SJCRH30 (cell line): ENCODE measurements at regions not wholly inside any gene's neighbourhood (a gene's known extent, or its start where the extent isn't known, plus 50 kb on each side); places are given as distances from the start of the nearest gene placed in this dataset.

Experiments used
- DNase-seq, 2 experiments: peaks; one replicate each; pipeline ENCODE4 v3.0.0-alpha.2; 2015 to 2020
- H3K27ac ChIP-seq: fragments of 250-450 bp; sonication (Bioruptor Pico); 2 replicates; pipeline ENCODE4 v1.5.1; 2020; ENCODE audit warnings: mild to moderate bottlenecking, moderate library complexity
- H3K27me3 ChIP-seq: fragments of 250-450 bp; sonication (Bioruptor Pico); 2 replicates; pipeline ENCODE4 v1.5.1; 2020; ENCODE audit warnings: mild to moderate bottlenecking, moderate library complexity
- H3K36me3 ChIP-seq: fragments of 250-450 bp; sonication (Bioruptor Pico); 2 replicates; pipeline ENCODE4 v1.5.1; 2020; ENCODE audit warnings: mild to moderate bottlenecking, moderate library complexity
- H3K4me1 ChIP-seq: fragments of 250-450 bp; sonication (Bioruptor Pico); 2 replicates; pipeline ENCODE4 v1.5.1; 2020; ENCODE audit warnings: mild to moderate bottlenecking, moderate library complexity
- H3K4me3 ChIP-seq: fragments of 250-450 bp; sonication (Bioruptor Pico); 2 replicates; pipeline ENCODE4 v1.5.1; 2020; ENCODE audit warnings: mild to moderate bottlenecking, moderate library complexity
- H3K9me3 ChIP-seq: fragments of 250-450 bp; sonication (Bioruptor Pico); replicated peaks from 2 replicates; pipeline ENCODE4 v1.5.1; 2020; ENCODE audit warnings: mild to moderate bottlenecking, moderate library complexity

DNA sequence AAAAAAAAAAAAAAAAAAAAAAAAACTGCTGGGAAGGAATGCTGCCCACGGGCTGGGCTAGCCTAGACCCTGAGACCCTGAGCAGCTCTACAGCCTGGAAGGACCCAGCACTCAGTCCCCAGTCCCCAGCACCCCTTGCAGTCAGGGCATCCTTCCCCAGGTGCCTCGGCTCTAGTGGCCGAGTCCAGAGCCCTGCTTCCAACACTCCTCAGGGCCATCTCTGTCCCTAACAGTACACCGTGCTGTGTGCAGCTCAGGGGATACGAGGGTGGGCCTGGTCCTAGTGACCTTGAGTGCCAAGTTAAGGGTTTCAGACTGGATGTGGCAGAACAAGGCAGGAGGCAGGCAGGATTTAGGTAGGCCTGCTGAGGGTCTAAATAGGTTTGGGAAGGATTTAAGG is 50.2 kb upstream of the LRP8 start:
- peak in 1 of 2 experiments; percentile 0 for DNase-seq
- no peaks in the 10 kb centered on the region for H3K27me3 ChIP-seq

DNA sequence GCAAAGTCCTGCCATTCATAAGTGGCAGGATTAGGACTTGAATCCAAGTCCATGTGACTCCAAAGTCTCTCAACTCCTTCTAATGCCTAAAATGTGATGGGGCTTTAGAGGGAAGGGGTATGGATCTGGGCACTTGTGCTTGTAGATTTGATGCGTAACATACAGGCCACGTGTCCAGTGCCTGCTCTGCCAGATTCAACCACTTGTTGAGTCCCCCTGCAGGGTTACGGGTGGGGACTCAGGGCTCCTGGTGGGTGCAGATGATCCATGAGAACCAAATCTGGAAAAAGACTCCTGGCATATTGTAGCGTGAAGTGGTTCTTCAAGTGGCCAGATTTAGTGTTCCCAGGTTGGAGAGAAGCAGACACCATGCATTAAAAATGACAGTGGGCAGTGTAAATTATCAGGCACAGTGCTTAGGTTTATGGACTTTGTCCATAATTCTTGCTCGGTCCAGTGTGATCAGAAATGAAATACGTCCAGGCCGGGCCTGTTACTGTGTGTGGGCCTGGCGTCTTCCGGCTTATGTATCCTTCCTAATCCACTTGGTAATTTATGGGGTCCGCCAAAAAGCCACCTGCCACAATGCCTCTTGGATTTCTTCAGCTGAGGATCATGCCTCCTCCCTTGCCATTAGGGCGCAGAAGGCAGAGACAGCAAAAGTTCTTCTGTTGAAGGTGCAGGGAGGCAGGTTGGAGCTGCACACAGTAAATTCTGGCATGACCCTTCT is 51.2 kb upstream of the LRP8 start:
- Histone ChIP-seq H3K9me3 (no peaks in the 10 kb centered on the region), H3K27ac (0 out of 2 replicates have a peak overlapping the region, but pooled peaks have one; percentile 6), H3K4me1 (peaks cover 18% of the 10 kb centered on the region), H3K4me3 (no peak overlapping the region), H3K27me3 (no peaks in the 10 kb centered on the region), H3K36me3 (no peaks in the 10 kb centered on the region)
- peak; percentile 65 to 88 for DNase-seq

More for the DNA sequence above, 50.2 kb upstream of the LRP8 start:
- no peaks in the 10 kb centered on the region for H3K9me3 ChIP-seq
- H3K36me3 ChIP-seq, result no peaks in the 10 kb centered on the region
- H3K4me1 ChIP-seq, result peaks cover 18% of the 10 kb centered on the region
- no peak overlapping the region for H3K4me3 ChIP-seq
- H3K27ac ChIP-seq, result no peak overlapping the region

DNA sequence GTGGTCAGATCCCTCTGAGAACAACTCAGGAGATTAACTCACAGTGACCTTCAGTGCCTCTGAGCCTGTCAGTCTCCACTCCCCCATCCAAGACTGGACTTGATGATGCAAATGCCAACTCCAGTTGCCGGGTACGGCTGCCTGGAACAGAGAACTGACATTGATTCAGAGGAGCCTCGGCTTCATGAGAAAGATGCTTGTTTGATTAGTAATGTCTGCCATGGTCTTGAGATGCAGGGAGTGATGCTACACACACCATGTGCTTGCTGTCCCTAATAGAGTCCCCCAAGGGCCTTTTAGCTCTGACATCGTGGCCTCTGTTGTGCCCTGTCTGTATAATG is 51.8 kb upstream of the LRP8 start:
- Histone ChIP-seq H3K4me3 (no peak overlapping the region), H3K27me3 (no peaks in the 10 kb centered on the region), H3K36me3 (no peaks in the 10 kb centered on the region), H3K4me1 (peaks cover 18% of the 10 kb centered on the region), H3K27ac (no peak overlapping the region), H3K9me3 (no peaks in the 10 kb centered on the region)
- DNase-seq, result peak in 1 of 2 experiments; percentile 54

DNA sequence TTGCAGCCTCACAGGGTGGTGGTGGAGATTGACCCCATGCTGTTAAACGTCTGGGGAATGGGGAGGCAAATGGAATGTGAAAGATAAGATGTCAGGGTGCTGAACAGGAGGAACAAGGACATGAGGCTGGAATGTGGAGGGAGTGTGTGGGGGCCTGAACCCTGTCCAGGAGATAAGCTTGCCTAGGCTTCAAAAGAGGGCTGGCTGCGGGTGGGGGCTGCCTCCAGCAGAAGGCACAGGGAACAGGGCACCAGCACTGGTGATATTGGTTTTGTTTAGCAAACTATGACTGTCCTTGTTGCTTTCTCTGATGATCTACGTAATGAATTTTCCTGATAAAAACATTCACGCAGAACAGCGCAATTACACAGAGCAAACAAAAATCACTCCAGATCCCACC is 52.4 kb upstream of the LRP8 start:
- H3K4me1 ChIP-seq, result peaks cover 18% of the 10 kb centered on the region
- no peak overlapping the region for H3K4me3 ChIP-seq
- no peaks in the 10 kb centered on the region for H3K36me3 ChIP-seq
- H3K27ac ChIP-seq, result no peak overlapping the region
- no peaks in the 10 kb centered on the region for H3K27me3 ChIP-seq
- no peaks in the 10 kb centered on the region for H3K9me3 ChIP-seq
- DNase-seq, result no peak

DNA sequence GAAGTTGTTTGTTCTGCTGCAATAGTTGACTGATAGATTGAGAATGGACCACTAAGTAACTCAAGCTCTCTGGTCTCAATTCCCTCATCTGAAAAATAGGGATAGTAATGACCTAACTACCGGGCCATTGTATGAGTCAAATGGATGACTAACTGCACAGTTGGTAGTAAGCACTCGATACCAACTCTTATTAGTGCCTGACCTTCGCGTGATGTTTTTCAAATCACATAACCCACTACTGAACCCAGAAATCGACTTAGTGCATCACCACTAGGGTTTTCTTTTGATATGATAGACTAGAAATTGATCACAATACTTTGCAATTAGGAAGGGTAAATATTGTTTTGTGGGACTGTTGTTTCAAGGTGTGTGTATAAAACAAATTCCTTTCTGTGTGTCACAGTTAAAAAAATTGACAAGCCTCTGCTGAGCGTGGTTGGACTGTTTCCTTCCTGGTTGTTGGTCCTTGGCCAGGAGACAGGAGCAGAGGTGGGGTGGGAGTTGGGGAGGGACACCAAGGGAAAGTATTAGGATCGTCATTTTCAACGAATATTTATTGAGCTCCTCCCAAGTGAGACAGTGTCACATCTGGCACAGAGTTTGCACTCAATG is 54.0 kb upstream of the LRP8 start:
- Histone ChIP-seq H3K9me3 (peaks cover under 1% of the 10 kb centered on the region), H3K4me3 (no peak overlapping the region), H3K27ac (no peak overlapping the region), H3K27me3 (no peaks in the 10 kb centered on the region), H3K4me1 (peaks cover 18% of the 10 kb centered on the region), H3K36me3 (no peaks in the 10 kb centered on the region)
- DNase-seq, result no peak

DNA sequence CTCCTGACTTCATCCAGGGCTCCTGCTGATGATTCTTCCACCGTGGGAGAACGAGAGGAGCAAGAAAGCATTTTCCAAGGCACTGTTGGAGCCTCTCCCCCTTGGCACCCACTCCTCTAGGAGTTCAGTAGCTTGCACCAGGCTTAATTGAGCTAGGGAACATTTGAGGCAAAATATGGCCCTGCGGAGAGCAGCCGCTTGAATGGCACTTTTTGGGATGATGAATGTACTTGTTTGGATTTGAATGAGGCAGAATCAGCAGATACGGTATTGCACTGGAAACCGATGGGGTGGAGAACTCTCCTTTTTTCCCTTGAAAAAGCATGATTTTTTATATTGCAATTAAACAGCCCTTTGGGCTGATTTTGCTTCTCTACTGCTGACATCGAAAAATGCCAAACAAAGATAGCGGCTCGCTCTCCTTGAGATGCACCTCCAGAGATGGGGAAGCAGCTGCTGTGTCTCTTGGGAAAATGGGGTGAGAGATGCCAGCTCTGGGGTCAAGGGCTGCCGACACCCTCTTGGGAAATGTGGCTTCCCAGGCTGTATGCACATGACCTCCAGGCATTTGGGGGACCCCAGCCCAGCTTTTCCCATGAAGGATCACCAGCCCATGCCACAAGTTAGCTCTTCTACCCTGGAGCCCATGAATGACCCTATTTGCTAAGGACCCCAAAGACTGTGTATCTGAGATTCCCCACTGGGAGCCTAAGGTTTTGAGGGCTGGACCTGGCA is 55.4 kb upstream of the LRP8 start:
- Histone ChIP-seq H3K36me3 (no peaks in the 10 kb centered on the region), H3K4me1 (peaks cover 18% of the 10 kb centered on the region), H3K27ac (no peak overlapping the region), H3K4me3 (no peak overlapping the region), H3K27me3 (no peaks in the 10 kb centered on the region), H3K9me3 (peaks cover 5% of the 10 kb centered on the region)
- no peak for DNase-seq

DNA sequence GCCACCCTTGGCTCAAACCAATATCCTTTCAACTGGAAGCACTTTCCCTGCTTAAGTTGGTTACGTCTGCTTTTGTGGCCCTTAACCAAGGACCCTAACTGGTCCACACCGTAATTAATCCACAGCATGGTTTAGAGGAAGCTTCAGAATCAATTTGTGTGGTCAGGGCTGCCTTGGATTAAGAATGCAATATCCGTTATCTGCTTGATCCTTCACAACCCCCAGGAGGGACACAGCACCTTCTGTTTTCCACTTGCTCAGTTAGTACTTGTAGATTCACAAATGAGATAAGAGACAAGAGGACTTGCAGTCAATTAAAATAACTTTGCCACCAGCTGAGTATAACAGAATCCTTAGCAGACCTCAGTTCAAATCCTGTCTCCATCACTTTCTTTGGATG is 56.9 kb upstream of the LRP8 start:
- peaks cover 5% of the 10 kb centered on the region for H3K4me1 ChIP-seq
- no peaks in the 10 kb centered on the region for H3K27me3 ChIP-seq
- DNase-seq, result no peak
- H3K4me3 ChIP-seq, result no peak overlapping the region
- peaks cover 5% of the 10 kb centered on the region for H3K9me3 ChIP-seq
- H3K36me3 ChIP-seq, result no peaks in the 10 kb centered on the region
- no peak overlapping the region for H3K27ac ChIP-seq

DNA sequence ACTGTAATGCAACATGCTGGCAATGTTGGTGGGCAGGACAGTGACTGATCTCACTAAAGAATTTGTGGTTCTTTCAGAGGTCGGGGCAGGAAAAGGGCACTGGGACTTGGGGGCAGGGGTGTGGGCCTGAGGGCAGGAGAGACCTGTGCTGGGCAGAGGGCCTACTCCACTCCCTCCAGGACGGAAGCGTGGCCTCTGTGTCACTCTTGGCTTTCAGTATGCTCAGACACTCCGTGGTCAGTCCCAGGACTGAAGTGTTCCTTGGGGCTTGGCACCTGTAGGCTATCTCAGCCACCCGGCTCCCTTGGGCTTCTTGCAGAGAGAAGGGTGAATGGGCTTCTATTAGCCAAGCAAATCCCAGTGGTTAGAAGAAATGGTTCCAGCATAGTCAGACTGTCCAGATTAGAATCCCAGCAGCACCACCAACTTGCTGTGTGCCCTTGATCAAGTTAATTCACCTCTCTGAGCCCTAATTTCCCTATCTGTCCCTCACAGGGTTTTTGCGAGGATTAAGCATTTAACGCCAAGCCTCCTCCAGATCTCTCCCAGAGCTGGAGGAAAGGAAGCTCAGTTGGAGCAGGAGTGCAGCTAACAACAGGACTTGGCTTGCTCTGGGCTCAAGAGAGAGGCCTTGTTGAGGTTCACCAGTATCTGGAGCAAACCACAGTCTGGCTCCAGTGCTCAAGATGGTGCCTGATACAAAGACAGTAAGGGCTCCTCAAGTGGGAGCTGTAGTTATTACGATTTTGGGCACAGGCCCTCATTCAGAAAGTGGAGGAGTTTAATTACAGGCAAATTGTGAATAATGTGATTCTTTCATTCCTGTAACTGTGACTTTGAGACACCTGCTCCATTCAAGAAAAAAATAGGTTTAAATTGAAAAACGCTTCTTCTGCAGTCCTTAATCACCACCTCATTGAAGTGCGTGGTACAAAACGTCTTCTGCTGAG is 57.7 kb upstream of the LRP8 start:
- no peaks in the 10 kb centered on the region for H3K27me3 ChIP-seq
- no peak overlapping the region for H3K27ac ChIP-seq
- H3K4me3 ChIP-seq, result no peak overlapping the region
- H3K9me3 ChIP-seq, result peaks cover 5% of the 10 kb centered on the region
- no peak for DNase-seq
- no peaks in the 10 kb centered on the region for H3K36me3 ChIP-seq
- no peaks in the 10 kb centered on the region for H3K4me1 ChIP-seq

DNA sequence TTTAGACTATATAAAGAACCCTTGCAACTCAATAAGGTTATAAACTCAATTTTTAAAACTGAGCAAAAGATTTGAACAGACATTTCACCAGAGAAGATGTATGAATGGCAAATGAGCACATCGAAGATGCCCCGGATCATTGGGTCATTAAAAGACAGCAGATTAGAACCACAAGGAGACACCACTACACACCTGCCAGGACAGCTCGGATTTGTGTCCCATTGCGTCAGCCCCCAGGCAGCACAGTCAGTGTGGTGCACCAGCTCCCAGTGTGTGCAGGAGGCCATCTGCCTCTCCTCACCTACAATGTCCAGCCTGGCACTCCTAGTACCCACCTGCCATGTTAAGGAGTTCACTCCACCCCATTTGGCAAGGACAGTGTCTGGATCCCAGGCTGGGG is 61.1 kb upstream of the LRP8 start:
- Histone ChIP-seq H3K9me3 (peaks cover 5% of the 10 kb centered on the region), H3K4me1 (no peaks in the 10 kb centered on the region), H3K36me3 (no peaks in the 10 kb centered on the region), H3K27me3 (no peaks in the 10 kb centered on the region), H3K27ac (no peak overlapping the region), H3K4me3 (no peak overlapping the region)
- no peak for DNase-seq

DNA sequence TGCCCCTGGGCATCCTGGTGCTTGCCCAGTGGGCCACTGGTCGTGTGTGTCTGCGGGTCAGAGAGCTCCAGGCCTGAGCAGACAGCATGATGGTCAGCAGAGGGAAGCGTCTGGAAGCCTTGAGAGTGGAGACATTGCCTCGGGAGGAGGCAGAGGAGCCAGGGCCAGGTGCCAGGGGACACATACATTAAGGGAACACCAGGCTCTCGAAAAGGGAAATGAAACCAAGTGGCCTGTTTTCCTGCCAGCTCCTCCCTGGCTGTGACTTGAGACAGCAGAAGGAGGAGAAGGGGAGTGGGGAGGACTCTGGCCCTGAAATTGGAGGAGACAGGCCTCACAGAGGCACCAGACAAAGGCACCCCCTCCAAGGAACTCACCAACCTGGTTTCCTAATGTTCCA is 62.4 kb upstream of the LRP8 start:
- Histone ChIP-seq H3K4me3 (no peak overlapping the region), H3K27me3 (peaks cover 8% of the 10 kb centered on the region; the same call in 1 of the 2 replicates), H3K36me3 (no peaks in the 10 kb centered on the region), H3K9me3 (peaks cover 5% of the 10 kb centered on the region), H3K4me1 (no peaks in the 10 kb centered on the region), H3K27ac (no peak overlapping the region)
- no peak for DNase-seq

DNA sequence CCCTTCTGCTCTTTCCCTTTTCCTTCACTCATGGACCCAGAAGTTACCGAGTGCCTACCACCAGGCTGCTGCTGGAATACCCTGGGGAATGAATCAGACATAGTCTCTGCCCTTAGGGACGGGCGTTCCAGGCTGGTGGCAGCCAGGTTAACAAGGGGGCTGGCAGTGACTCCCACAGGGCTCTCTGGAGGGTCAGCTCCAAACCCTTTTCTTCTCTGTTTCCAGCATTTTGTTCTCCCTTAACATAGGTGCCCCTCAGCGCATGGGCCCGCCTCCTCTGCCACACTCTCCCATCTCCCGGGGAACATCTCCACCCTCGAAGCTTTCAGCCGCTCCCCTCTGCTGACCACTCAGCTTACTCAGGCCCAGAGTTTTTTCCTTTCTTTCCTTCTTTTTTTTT is 62.9 kb upstream of the LRP8 start:
- no peak for DNase-seq
- H3K4me1 ChIP-seq, result no peaks in the 10 kb centered on the region
- H3K27ac ChIP-seq, result no peak overlapping the region
- no peaks in the 10 kb centered on the region for H3K36me3 ChIP-seq
- H3K9me3 ChIP-seq, result peaks cover 5% of the 10 kb centered on the region
- no peak overlapping the region for H3K4me3 ChIP-seq
- peaks cover 8% of the 10 kb centered on the region; the same call in 1 of the 2 replicates for H3K27me3 ChIP-seq

DNA sequence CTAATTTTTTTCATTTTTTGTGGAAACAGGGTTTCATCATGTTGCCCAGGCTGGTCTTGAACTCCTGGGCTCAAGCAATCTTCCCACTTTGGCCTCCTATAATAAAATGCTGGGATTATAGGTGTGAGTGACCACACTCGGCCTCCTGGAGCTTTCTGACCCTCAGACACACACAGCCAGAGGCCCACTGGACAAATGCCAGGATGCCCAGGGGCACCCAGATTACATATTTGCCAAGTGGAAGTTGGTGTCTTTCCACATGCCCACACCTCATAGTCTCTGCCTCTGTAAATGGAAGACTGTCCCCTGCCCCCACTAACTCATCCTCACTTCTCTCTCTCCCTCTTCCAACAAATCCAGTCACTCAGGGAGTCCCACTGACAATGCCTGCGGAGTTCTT is 63.4 kb upstream of the LRP8 start:
- H3K27me3 ChIP-seq, result peaks cover 8% of the 10 kb centered on the region
- no peaks in the 10 kb centered on the region for H3K36me3 ChIP-seq
- no peak for DNase-seq
- no peaks in the 10 kb centered on the region for H3K4me1 ChIP-seq
- H3K27ac ChIP-seq, result no peak overlapping the region
- H3K4me3 ChIP-seq, result no peak overlapping the region
- H3K9me3 ChIP-seq, result peaks cover 5% of the 10 kb centered on the region

DNA sequence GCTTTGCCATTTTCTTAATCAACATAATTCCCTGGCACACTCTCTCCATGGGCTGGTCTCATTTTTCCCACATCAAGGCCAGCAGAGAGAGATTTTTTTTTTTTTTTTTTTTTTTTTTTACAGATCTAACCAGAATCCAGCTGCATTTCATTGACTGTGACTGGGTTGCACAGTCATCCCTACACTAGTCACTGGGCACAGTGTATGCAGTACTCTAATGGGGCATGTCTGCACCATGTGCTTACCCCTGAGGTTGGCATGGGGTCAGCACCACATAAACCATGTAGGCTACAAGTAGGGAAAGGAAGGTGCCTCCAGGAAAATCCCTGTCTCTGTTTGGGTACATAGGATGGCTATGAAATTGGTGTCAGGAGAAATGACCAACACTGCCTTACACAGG is 64.1 kb upstream of the LRP8 start:
- Histone ChIP-seq H3K4me1 (no peaks in the 10 kb centered on the region), H3K9me3 (peaks cover 3% of the 10 kb centered on the region), H3K27me3 (peaks cover 15% of the 10 kb centered on the region), H3K27ac (no peak overlapping the region), H3K4me3 (no peak overlapping the region), H3K36me3 (no peaks in the 10 kb centered on the region)
- no peak for DNase-seq

DNA sequence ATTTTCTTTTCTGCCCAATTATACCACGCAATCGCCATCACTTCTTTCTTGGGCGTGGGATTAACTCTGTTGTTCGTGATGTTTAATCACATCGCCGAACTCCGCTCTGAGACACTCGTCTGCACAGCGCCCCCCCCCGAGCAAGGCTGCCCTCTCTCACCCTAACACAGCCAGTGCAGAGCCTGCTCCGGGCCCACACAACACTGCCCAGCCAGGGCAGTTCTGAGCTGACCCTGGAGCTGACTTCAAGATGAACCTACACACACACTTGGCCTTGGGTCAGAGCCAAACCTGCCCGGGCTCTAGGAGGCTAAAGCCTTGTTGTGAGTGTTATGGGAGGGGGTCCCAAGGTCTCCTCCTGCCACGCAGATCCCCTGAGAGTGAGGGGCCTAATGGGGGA is 64.6 kb upstream of the LRP8 start:
- Histone ChIP-seq H3K27me3 (peaks cover 18% of the 10 kb centered on the region), H3K9me3 (no peaks in the 10 kb centered on the region; the same call in 1 of the 2 replicates), H3K4me3 (no peak overlapping the region), H3K27ac (no peak overlapping the region), H3K36me3 (no peaks in the 10 kb centered on the region), H3K4me1 (no peaks in the 10 kb centered on the region)
- no peak for DNase-seq
